DND-41 (cell line): ENCODE measurements at regions not wholly inside any gene's neighbourhood (a gene's known extent, or its start where the extent isn't known, plus 50 kb on each side); places are given as distances from the start of the nearest gene placed in this dataset.

ENCODE experiments used
- EZH2 ChIP-seq: IDR thresholded peaks from 3 replicates; pipeline ENCODE4 v1.6.1; 2012; ENCODE audit warnings: borderline replicate concordance, low read depth, mild to moderate bottlenecking, moderate library complexity, low read length, inconsistent platforms; ENCODE audit not compliant: severe bottlenecking
- TF ChIP-seq, protein P1 (sequence below): IDR thresholded peaks from 2 replicates; pipeline ENCODE4 v1.5.1; 2012; ENCODE audit warnings: borderline replicate concordance, low read length, moderate library complexity, mild to moderate bottlenecking; ENCODE audit not compliant: poor library complexity, severe bottlenecking; ENCODE audit errors: extremely low read depth

GRCh38 chr2:72077702-72078169 lies 69.9 kb downstream of the CYP26B1 start:
- TF ChIP-seq, protein P1, sequence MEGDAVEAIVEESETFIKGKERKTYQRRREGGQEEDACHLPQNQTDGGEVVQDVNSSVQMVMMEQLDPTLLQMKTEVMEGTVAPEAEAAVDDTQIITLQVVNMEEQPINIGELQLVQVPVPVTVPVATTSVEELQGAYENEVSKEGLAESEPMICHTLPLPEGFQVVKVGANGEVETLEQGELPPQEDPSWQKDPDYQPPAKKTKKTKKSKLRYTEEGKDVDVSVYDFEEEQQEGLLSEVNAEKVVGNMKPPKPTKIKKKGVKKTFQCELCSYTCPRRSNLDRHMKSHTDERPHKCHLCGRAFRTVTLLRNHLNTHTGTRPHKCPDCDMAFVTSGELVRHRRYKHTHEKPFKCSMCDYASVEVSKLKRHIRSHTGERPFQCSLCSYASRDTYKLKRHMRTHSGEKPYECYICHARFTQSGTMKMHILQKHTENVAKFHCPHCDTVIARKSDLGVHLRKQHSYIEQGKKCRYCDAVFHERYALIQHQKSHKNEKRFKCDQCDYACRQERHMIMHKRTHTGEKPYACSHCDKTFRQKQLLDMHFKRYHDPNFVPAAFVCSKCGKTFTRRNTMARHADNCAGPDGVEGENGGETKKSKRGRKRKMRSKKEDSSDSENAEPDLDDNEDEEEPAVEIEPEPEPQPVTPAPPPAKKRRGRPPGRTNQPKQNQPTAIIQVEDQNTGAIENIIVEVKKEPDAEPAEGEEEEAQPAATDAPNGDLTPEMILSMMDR = no peak
- no peak for TF ChIP-seq EZH2
